GM21786 (cell line): ENCODE measurements at regions not wholly inside any gene's neighbourhood (a gene's known extent, or its start where the extent isn't known, plus 50 kb on each side); places are given as distances from the start of the nearest gene placed in this dataset.
"Not testable (repeated sequence)": the region's sequence is repeated elsewhere in the genome, so short reads cannot be mapped to it uniquely, and the experiment has no call there.

ENCODE experiments used
- ATAC-seq: cut with Tn5 transposase; IDR thresholded peaks from one replicate; pipeline ENCODE4 v1.9.1; 2021; ENCODE audit not compliant: unreplicated experiment

- ATAC-seq = not testable (repeated sequence)
These were observed 439.1 kb downstream of the CNTNAP4 start for GRCh38 chr16:76716251-76716650.

- no peak for ATAC-seq
These were observed 447.0 kb downstream of the CNTNAP4 start for GRCh38 chr16:76724181-76724580.

- no peak for ATAC-seq
These were observed 452.3 kb downstream of the CNTNAP4 start for GRCh38 chr16:76729525-76729924.

- ATAC-seq = no peak
These were observed 455.7 kb downstream of the CNTNAP4 start for GRCh38 chr16:76732894-76733293.

GRCh38 chr16:76741623-76742022 lies 449.4 kb upstream of the MON1B start:
- ATAC-seq = no peak

- no peak for ATAC-seq
These were observed 442.3 kb upstream of the MON1B start for GRCh38 chr16:76748461-76749348.

GRCh38 chr16:76749780-76750375 lies 441.1 kb upstream of the MON1B start:
- ATAC-seq = no peak

GRCh38 chr16:76755496-76755895 lies 435.5 kb upstream of the MON1B start:
- no peak for ATAC-seq

- no peak for ATAC-seq
These were observed 434.6 kb upstream of the MON1B start for GRCh38 chr16:76756423-76756822.

- no peak for ATAC-seq
These were observed 434.0 kb upstream of the MON1B start for GRCh38 chr16:76756951-76757350.

GRCh38 chr16:76766538-76766937 lies 424.5 kb upstream of the MON1B start:
- no peak for ATAC-seq

- no peak for ATAC-seq
These were observed 422.7 kb upstream of the MON1B start for GRCh38 chr16:76768316-76768715.

- ATAC-seq = no peak
These were observed 422.0 kb upstream of the MON1B start for GRCh38 chr16:76768948-76769347.

- no peak for ATAC-seq
These were observed 419.8 kb upstream of the MON1B start for GRCh38 chr16:76771216-76771615.

- no peak for ATAC-seq
These were observed 413.1 kb upstream of the MON1B start for GRCh38 chr16:76777721-76778465.

- no peak for ATAC-seq
These were observed 410.4 kb upstream of the MON1B start for GRCh38 chr16:76780556-76780955.

- ATAC-seq = no peak
These were observed 406.5 kb upstream of the MON1B start for GRCh38 chr16:76784530-76784929.

GRCh38 chr16:76787394-76787793 lies 403.6 kb upstream of the MON1B start:
- ATAC-seq = no peak

GRCh38 chr16:76791151-76791550 lies 399.8 kb upstream of the MON1B start:
- no peak for ATAC-seq

- ATAC-seq = no peak
These were observed 394.6 kb upstream of the MON1B start for GRCh38 chr16:76796416-76796815.

- ATAC-seq = no peak
These were observed 394.0 kb upstream of the MON1B start for GRCh38 chr16:76796978-76797377.

- no peak for ATAC-seq
These were observed 393.5 kb upstream of the MON1B start for GRCh38 chr16:76797457-76797856.
